ENCODE measurements at regions not wholly inside any gene's neighbourhood (a gene's known extent, or its start where the extent isn't known, plus 50 kb on each side); places are given as distances from the start of the nearest gene placed in this dataset.
A peak's percentile ranks its signal among the peaks of the same experiment; 100 is the strongest.
"Not testable (repeated sequence)": the region's sequence is repeated elsewhere in the genome, so short reads cannot be mapped to it uniquely, and the experiment has no call there.

- TF ChIP-seq, protein P1, sequence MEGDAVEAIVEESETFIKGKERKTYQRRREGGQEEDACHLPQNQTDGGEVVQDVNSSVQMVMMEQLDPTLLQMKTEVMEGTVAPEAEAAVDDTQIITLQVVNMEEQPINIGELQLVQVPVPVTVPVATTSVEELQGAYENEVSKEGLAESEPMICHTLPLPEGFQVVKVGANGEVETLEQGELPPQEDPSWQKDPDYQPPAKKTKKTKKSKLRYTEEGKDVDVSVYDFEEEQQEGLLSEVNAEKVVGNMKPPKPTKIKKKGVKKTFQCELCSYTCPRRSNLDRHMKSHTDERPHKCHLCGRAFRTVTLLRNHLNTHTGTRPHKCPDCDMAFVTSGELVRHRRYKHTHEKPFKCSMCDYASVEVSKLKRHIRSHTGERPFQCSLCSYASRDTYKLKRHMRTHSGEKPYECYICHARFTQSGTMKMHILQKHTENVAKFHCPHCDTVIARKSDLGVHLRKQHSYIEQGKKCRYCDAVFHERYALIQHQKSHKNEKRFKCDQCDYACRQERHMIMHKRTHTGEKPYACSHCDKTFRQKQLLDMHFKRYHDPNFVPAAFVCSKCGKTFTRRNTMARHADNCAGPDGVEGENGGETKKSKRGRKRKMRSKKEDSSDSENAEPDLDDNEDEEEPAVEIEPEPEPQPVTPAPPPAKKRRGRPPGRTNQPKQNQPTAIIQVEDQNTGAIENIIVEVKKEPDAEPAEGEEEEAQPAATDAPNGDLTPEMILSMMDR (conservative IDR thresholded peaks at IDR 0.05): no peak
- peaks cover 2% of the 10 kb centered on the region for H3K36me3 Mint-ChIP-seq (ENCODE audit: low read depth)
- Histone ChIP-seq H3K9ac (ENCODE audit: extremely low read depth, low read length, poor library complexity, severe bottlenecking) (no peak overlapping the region), H3K4me1 (ENCODE audit: control insufficient read depth, insufficient read depth, low read length) (no peaks in the 10 kb centered on the region), H3K9me3 (ENCODE audit: control insufficient read depth, low read length) (peaks cover 4% of the 10 kb centered on the region), H3K4me3 (ENCODE audit: low read length) (no peak overlapping the region), H3K27ac (ENCODE audit: low read depth, low read length) (no peak overlapping the region), H3K27me3 (ENCODE audit: control insufficient read depth, insufficient read depth, low read length, poor library complexity, severe bottlenecking) (no peaks in the 10 kb centered on the region), H3K36me3 (ENCODE audit: control insufficient read depth, insufficient read depth, low read length) (no peaks in the 10 kb centered on the region)
- DNase-seq: no peak
- H3K27ac Mint-ChIP-seq: no peak overlapping the region
- no peak overlapping the region for H3K4me3 Mint-ChIP-seq
- peaks cover 3% of the 10 kb centered on the region for H3K9me3 Mint-ChIP-seq
- H3K4me1 Mint-ChIP-seq: peaks cover 21% of the 10 kb centered on the region
- WGBS, 2 experiments (ENCODE audit: insufficient coverage in 1 of 2, insufficient read length in 1 of 2): 89 to 100% methylated on average over 4 to 5 of the region's 5 CpGs
- no peaks in the 10 kb centered on the region for H3K27me3 Mint-ChIP-seq (ENCODE audit: insufficient read depth)
These were observed 394.8 kb downstream of the KIF20B start for GRCh38 chr10:90096196-90096595.

DNA sequence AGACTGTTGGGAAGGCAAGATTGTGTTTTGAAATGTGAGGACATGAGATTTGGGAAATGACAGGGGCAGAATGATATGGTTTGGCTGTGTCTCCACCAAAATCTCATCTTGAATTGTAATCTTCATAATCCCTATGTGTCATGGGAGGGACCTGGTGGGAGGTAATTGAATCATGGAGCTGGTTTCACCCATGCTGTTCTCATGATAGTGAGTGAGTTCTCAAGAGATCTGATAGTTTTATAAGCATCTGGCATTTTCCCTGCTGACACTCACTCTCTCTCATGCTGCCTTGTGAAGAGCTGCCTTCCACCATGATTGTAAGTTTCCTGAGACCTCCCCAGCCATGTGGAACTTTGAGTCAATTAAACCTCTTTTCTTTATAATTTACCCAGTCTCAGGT is 406.2 kb downstream of the KIF20B start:
- Histone ChIP-seq H3K4me3 (ENCODE audit: low read length) (peak overlapping the region; percentile 21), H3K9me3 (ENCODE audit: control insufficient read depth, low read length) (peaks cover 46% of the 10 kb centered on the region)
- H3K4me1 Mint-ChIP-seq; H3K36me3 Mint-ChIP-seq (ENCODE audit: low read depth); DNase-seq; H3K4me1 ChIP-seq (ENCODE audit: control insufficient read depth, insufficient read depth, low read length); H3K36me3 ChIP-seq (ENCODE audit: control insufficient read depth, insufficient read depth, low read length); H3K9ac ChIP-seq (ENCODE audit: extremely low read depth, low read length, poor library complexity, severe bottlenecking); H3K4me3 Mint-ChIP-seq; H3K27me3 Mint-ChIP-seq (ENCODE audit: insufficient read depth); H3K27me3 ChIP-seq (ENCODE audit: control insufficient read depth, insufficient read depth, low read length, poor library complexity, severe bottlenecking); H3K27ac ChIP-seq (ENCODE audit: low read depth, low read length): not testable (repeated sequence)
- H3K27ac Mint-ChIP-seq: peak overlapping the region; percentile 44
- peaks cover 35% of the 10 kb centered on the region for H3K9me3 Mint-ChIP-seq

- Histone ChIP-seq H3K9ac (ENCODE audit: extremely low read depth, low read length, poor library complexity, severe bottlenecking) (no peak overlapping the region), H3K27me3 (ENCODE audit: control insufficient read depth, insufficient read depth, low read length, poor library complexity, severe bottlenecking) (no peaks in the 10 kb centered on the region), H3K9me3 (ENCODE audit: control insufficient read depth, low read length) (peaks cover 19% of the 10 kb centered on the region), H3K4me1 (ENCODE audit: control insufficient read depth, insufficient read depth, low read length) (no peaks in the 10 kb centered on the region), H3K4me3 (ENCODE audit: low read length) (no peak overlapping the region), H3K27ac (ENCODE audit: low read depth, low read length) (no peak overlapping the region), H3K36me3 (ENCODE audit: control insufficient read depth, insufficient read depth, low read length) (no peaks in the 10 kb centered on the region)
- TF ChIP-seq, protein P1 (conservative IDR thresholded peaks at IDR 0.05): no peak
- no peak for DNase-seq
- Mint-ChIP-seq H3K27me3 (ENCODE audit: insufficient read depth) (no peaks in the 10 kb centered on the region), H3K4me3 (no peak overlapping the region), H3K9me3 (peaks cover 44% of the 10 kb centered on the region), H3K27ac (no peak overlapping the region), H3K36me3 (ENCODE audit: low read depth) (peaks cover 5% of the 10 kb centered on the region), H3K4me1 (no peaks in the 10 kb centered on the region)
- 100% methylated on average over 1 of the region's 1 CpG; no CpG with 5 or more reads in 1 of the 2 experiments for WGBS, 2 experiments (ENCODE audit: insufficient coverage in 1 of 2, insufficient read length in 1 of 2)
These were observed 410.3 kb downstream of the KIF20B start for GRCh38 chr10:90111671-90112070.

- Mint-ChIP-seq H3K36me3 (ENCODE audit: low read depth) (peaks cover 5% of the 10 kb centered on the region), H3K9me3 (peaks cover 51% of the 10 kb centered on the region), H3K4me3 (no peak overlapping the region), H3K4me1 (no peaks in the 10 kb centered on the region), H3K27ac (no peak overlapping the region), H3K27me3 (ENCODE audit: insufficient read depth) (no peaks in the 10 kb centered on the region)
- H3K4me1 ChIP-seq (ENCODE audit: control insufficient read depth, insufficient read depth, low read length): no peaks in the 10 kb centered on the region
- H3K4me3 ChIP-seq (ENCODE audit: low read length): no peak overlapping the region
- H3K9me3 ChIP-seq (ENCODE audit: control insufficient read depth, low read length): peaks cover 14% of the 10 kb centered on the region
- H3K27me3 ChIP-seq (ENCODE audit: control insufficient read depth, insufficient read depth, low read length, poor library complexity, severe bottlenecking): no peaks in the 10 kb centered on the region
- WGBS, 2 experiments (ENCODE audit: insufficient coverage in 1 of 2, insufficient read length in 1 of 2): 83% methylated on average over 1 of the region's 1 CpG; no CpG with 5 or more reads in 1 of the 2 experiments
- H3K9ac ChIP-seq (ENCODE audit: extremely low read depth, low read length, poor library complexity, severe bottlenecking): no peak overlapping the region
- TF ChIP-seq, protein P1 (conservative IDR thresholded peaks at IDR 0.05): no peak
- DNase-seq: no peak
- H3K36me3 ChIP-seq (ENCODE audit: control insufficient read depth, insufficient read depth, low read length): no peaks in the 10 kb centered on the region
- H3K27ac ChIP-seq (ENCODE audit: low read depth, low read length): no peak overlapping the region
These were observed 411.3 kb downstream of the KIF20B start for GRCh38 chr10:90112681-90113080.

DNA sequence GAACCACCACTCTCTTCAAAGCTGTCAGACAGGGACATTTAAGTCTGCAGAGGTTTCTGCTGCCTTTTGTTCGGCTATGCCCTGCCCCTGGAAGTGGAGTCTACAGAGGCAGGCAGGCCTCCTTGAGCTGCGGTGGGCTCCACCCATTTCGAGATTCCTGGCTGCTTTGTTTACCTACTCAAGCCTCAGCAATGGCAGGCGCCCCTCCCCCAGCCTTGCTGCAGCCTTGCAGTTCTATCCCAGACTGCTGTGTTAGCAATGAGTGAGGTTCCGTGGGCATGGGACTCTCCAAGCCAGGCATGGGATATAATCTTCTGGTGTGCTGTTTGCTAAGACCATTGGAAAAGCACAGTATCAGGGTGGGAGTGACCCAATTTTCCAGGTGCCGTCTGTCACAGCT is 417.2 kb downstream of the KIF20B start:
- not testable (repeated sequence) for H3K4me1 Mint-ChIP-seq; H3K27me3 ChIP-seq (ENCODE audit: control insufficient read depth, insufficient read depth, low read length, poor library complexity, severe bottlenecking); DNase-seq; H3K4me1 ChIP-seq (ENCODE audit: control insufficient read depth, insufficient read depth, low read length); H3K9ac ChIP-seq (ENCODE audit: extremely low read depth, low read length, poor library complexity, severe bottlenecking); H3K4me3 Mint-ChIP-seq; H3K36me3 ChIP-seq (ENCODE audit: control insufficient read depth, insufficient read depth, low read length); H3K27ac ChIP-seq (ENCODE audit: low read depth, low read length); H3K36me3 Mint-ChIP-seq (ENCODE audit: low read depth); H3K27ac Mint-ChIP-seq; H3K27me3 Mint-ChIP-seq (ENCODE audit: insufficient read depth); H3K4me3 ChIP-seq (ENCODE audit: low read length)
- peaks cover 61% of the 10 kb centered on the region for H3K9me3 Mint-ChIP-seq
- peaks cover 11% of the 10 kb centered on the region for H3K9me3 ChIP-seq (ENCODE audit: control insufficient read depth, low read length)
- WGBS, 2 experiments (ENCODE audit: insufficient coverage in 1 of 2, insufficient read length in 1 of 2): 94% methylated on average over 5 to 6 of the region's 6 CpGs
